ENCODE measurements at regions not wholly inside any gene's neighbourhood (a gene's known extent, or its start where the extent isn't known, plus 50 kb on each side); places are given as distances from the start of the nearest gene placed in this dataset.

GRCh38 chr11:26905368-26905767 is 88.5 kb upstream of the FIBIN start (continued):
- TF ChIP-seq KDM3A (CRISPR knock-in tag; IDR thresholded peaks at IDR 0.05; ENCODE audit: low read depth) (no peak), GMEB2 (CRISPR knock-in tag; IDR thresholded peaks at IDR 0.05; ENCODE audit: low read depth) (no peak), SNRNP70 (IDR thresholded peaks at IDR 0.05; ENCODE audit: low read depth, low read length) (no peak), PHB2 (IDR thresholded peaks at IDR 0.05; ENCODE audit: partially characterized antibody) (no peak), KDM2A (CRISPR knock-in tag; IDR thresholded peaks at IDR 0.05; ENCODE audit: borderline replicate concordance, low read depth) (no peak), ARID2 (CRISPR knock-in tag; IDR thresholded peaks at IDR 0.05; ENCODE audit: borderline replicate concordance) (no peak), BRCA1 (CRISPR knock-in tag; IDR thresholded peaks at IDR 0.05) (no peak)

GRCh38 chr11:26909515-26909914 is 84.4 kb upstream of the FIBIN start:
- no peaks in the 10 kb centered on the region for H4K20me1 ChIP-seq (ENCODE audit: insufficient read depth, low read length)
- H3K9me3 ChIP-seq (ENCODE audit: low read length), result no peaks in the 10 kb centered on the region
- no peaks in the 10 kb centered on the region for H3K36me3 ChIP-seq (replicated peaks in 1 of 2; ENCODE audit: control insufficient read depth in 1 of 2, insufficient read depth in 2 of 2, low read length in 2 of 2)
- no peak overlapping the region for H3K9ac ChIP-seq (ENCODE audit: insufficient read depth, low read depth, low read length)
- in situ Hi-C loops (cut with HindIII; ENCODE audit: extremely low pct_ligation_motif_present, low pct_unique_long_range_greater_than_20kb), result no loop called here
- no peak for TF ChIP-seq PAF1 (CRISPR knock-in tag; IDR thresholded peaks at IDR 0.05)
- TF ChIP-seq KLF16 (CRISPR knock-in tag; IDR thresholded peaks at IDR 0.05), result no peak
- no peak for TF ChIP-seq SALL1 (CRISPR knock-in tag; IDR thresholded peaks at IDR 0.05)
- no peak for TF ChIP-seq DDIT3 (CRISPR knock-in tag; IDR thresholded peaks at IDR 0.05)
- TF ChIP-seq KAT8 (CRISPR knock-in tag; IDR thresholded peaks at IDR 0.05), result no peak
- no peak for TF ChIP-seq KLF6 (CRISPR knock-in tag; IDR thresholded peaks at IDR 0.05)
- no peak for TF ChIP-seq NR3C1 (CRISPR knock-in tag; IDR thresholded peaks at IDR 0.05)
- H3K4me2 ChIP-seq (ENCODE audit: low read depth, low read length), result no peak overlapping the region
- H3K4me3 ChIP-seq (replicated peaks in 1 of 3; ENCODE audit: insufficient read depth in 1 of 3, low read depth in 2 of 3, low read length in 3 of 3), result no peak overlapping the region
- DNase-seq (ENCODE audit: low spot score), result no peak
- H3K4me1 ChIP-seq (ENCODE audit: insufficient read depth, low read length), result no peaks in the 10 kb centered on the region
- intact Hi-C loops (cut with micrococcal nuclease; ENCODE audit: unreplicated experiment), result no loop called here
- no peak overlapping the region for H3K27ac ChIP-seq (ENCODE audit: extremely low read length, insufficient read depth, low read length)
- H3K79me2 ChIP-seq (ENCODE audit: insufficient read depth, low read length), result no peaks in the 10 kb centered on the region
- no peak for ATAC-seq
- ChIA-PET POLR2A (no interaction called here), CTCF (ENCODE audit: low intra/inter-chr PET ratio, low total read pairs) (no interaction called here)
- no peak for FAIRE-seq
- no TSS peak for BruUV-seq (replicated peaks)
- H3K27me3 ChIP-seq (ENCODE audit: control insufficient read depth in 1 of 2, insufficient read depth in 2 of 2, low read length in 2 of 2), result no peaks in the 10 kb centered on the region
- H2AFZ ChIP-seq (ENCODE audit: low read length), result no peak overlapping the region
- under 1% methylated on average over 3 of the region's 3 CpGs for WGBS (ENCODE audit: low lambda C conversion rate)

Measured in HepG2 (cell line).